Epithelial cell of esophagus (primary cell): ENCODE measurements at regions not wholly inside any gene's neighbourhood (a gene's known extent, or its start where the extent isn't known, plus 50 kb on each side); places are given as distances from the start of the nearest gene placed in this dataset.

Experiments
- DNase-seq: peaks from one replicate; pipeline ENCODE4 v3.0.0; 2010; ENCODE audit warnings: low read depth
- H3K4me3 ChIP-seq: 2 replicates; pipeline ENCODE4 v1.5.1; 2011; ENCODE audit warnings: mild to moderate bottlenecking, low read length, control low read depth
- TF ChIP-seq, protein P1 (sequence below): IDR thresholded peaks from 2 replicates; pipeline ENCODE4 v1.5.1; 2011; ENCODE audit warnings: low read depth, mild to moderate bottlenecking, low read length, control low read depth, inconsistent platforms; ENCODE audit not compliant: insufficient read depth; ENCODE audit errors: missing control alignments

DNA sequence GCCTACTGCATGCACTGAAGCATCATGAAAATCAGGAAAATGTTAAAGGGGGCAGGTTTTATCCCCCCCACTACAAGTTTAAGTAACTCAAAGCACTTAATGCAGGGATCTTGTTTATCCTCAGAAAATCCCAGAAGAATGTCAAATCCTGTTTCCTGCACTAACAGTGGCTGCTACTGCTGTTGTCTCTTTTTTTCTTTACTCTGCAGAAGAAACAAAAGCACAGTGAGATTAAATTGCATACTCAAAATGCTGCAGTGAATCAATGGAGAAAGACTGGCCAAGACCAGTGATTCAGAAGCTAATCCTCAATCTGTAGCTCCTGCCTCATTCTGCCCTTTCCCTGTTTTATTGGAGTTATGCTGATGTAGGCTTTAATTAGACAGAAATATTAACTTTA is 332.3 kb upstream of the FIGN start:
- no peak overlapping the region for H3K4me3 ChIP-seq
- DNase-seq = no peak
- TF ChIP-seq, protein P1, sequence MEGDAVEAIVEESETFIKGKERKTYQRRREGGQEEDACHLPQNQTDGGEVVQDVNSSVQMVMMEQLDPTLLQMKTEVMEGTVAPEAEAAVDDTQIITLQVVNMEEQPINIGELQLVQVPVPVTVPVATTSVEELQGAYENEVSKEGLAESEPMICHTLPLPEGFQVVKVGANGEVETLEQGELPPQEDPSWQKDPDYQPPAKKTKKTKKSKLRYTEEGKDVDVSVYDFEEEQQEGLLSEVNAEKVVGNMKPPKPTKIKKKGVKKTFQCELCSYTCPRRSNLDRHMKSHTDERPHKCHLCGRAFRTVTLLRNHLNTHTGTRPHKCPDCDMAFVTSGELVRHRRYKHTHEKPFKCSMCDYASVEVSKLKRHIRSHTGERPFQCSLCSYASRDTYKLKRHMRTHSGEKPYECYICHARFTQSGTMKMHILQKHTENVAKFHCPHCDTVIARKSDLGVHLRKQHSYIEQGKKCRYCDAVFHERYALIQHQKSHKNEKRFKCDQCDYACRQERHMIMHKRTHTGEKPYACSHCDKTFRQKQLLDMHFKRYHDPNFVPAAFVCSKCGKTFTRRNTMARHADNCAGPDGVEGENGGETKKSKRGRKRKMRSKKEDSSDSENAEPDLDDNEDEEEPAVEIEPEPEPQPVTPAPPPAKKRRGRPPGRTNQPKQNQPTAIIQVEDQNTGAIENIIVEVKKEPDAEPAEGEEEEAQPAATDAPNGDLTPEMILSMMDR = no peak

DNA sequence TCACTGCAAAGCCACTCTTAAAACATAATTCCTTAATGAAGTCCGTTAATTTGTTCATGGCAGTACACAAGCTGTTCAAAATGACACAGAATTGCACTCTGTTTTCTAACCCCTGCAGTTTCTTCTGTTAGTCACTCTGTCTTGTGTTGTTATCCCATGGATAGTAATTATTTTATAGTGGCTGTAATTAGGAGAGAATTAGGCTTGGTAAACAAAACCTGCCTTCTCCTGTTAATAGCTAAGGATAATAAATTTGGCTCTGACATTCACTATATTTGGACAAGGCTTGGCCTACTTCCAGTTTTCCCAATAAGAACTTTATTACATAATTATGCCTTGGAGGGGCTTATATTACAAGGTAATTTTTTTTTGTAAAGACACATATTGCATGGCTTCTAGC is 330.3 kb upstream of the FIGN start:
- DNase-seq = no peak
- TF ChIP-seq, protein P1 = no peak
- no peak overlapping the region for H3K4me3 ChIP-seq

DNA sequence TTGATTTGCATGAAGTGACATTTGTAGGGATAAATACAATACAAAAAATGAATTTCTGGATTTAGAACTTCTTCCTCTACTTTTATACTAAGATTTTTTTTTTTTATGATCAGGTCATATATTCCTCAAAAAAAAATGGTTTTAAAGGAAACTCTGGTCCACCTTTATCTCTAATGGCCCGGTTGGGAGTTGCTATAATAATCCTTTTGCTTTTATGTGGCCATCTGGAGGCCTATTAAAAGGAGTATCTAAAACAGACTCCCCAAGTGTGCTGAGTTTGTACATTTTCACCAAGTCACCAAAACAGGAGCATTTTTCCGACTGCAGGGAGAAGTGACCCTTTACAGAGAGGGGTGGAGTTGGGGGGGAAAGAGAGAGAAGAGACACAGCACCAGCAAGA is 329.2 kb upstream of the FIGN start:
- TF ChIP-seq, protein P1 = no peak
- DNase-seq = no peak
- H3K4me3 ChIP-seq = no peak overlapping the region

DNA sequence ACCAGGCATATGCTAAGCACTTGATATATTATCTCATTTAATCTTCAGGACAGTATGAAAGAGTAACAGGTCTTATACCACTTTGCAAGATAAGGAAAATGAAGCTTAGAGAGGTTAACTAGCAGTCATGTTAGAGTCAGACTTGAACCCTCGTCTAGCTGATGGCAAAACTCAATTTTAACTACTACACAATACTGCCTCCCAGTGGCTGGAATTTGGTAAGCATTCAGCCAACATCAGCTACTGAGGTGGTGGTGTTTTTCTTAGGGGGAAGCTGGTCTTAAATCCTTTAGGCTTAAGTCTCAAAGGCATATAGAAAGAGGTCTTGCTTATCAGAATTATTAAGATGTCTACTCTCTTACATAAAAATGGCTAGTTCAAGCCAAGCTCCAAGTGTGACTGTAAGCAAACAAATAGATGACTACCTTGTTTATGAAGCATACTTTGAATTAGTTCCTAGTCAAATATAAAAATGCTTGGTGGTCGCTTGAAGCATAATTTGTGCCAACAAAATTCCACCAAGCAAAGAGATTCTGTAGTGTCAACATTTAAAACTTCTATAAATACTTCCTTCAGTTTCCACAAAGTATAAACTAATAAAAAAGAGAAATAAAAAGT is 325.4 kb upstream of the FIGN start:
- TF ChIP-seq, protein P1 = peak; percentile 80
- peak; percentile 48 for DNase-seq
- no peak overlapping the region for H3K4me3 ChIP-seq

DNA sequence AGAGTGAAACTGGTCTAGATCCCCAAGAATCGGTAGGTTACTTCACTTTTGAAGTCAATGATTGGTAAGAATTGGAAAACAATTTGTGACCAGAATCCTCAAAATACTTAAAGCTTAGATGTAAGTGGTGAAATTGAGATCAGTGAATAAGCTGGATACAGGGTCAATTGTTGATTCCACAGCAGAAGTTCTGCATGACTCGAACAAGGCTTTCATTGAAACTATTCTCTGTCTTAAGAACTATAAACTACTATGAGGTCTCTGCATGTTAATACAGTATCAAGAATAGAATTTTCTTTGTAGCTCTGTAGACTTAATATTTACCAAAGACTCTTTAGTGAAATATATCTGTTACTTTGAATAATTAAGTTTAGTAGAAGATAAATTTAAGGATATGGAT is 324.2 kb upstream of the FIGN start:
- no peak overlapping the region for H3K4me3 ChIP-seq
- no peak for DNase-seq
- TF ChIP-seq, protein P1 = no peak

DNA sequence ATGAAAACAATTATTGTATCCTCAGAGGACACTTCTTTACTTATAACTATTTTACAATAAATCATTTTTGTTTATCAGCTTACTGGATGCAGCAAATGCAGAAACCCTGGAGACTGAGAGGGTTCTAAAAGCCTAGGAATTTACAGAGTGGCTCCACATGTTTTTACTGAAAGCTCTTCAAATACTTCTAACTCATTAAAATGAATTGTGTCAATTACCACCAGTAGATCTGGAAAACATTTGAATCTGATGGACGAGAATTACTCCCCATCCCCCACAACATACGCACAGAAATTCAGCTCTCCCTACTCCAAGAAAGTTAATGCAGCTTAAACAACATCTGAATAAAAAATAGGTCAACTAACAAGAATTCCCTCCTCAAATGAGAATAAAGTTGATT is 319.8 kb upstream of the FIGN start:
- TF ChIP-seq, protein P1 = no peak
- no peak for DNase-seq
- H3K4me3 ChIP-seq = no peak overlapping the region

DNA sequence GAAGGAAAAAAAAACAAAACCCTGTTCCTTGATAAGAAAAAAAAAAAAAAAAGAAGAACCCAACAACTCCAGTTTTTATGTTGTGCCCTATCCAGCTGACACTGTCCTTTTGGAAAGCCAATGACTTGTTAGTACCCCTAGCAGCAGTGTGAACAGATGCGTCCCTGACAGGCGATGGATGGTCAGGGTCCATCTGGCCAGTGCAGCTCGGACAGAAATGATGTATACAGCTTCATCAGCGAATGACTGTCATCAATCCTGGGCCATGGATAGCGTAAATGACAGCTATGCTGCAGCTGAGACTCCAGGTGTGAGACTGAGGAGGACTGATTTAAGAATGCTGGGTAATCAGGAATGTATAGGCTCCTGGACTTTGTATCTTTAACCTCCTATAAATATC is 318.8 kb upstream of the FIGN start:
- TF ChIP-seq, protein P1 = no peak
- no peak for DNase-seq
- H3K4me3 ChIP-seq = no peak overlapping the region
